Transverse colon (tissue), 3 donors: ENCODE measurements at regions not wholly inside any gene's neighbourhood (a gene's known extent, or its start where the extent isn't known, plus 50 kb on each side); places are given as distances from the start of the nearest gene placed in this dataset.

Source experiments
- CTCF ChIP-seq, 5 experiments: fragments of 200-600 bp in 3 of 5; fragments of 450-650 bp in 2 of 5; sonication (generic) in 3 of 5; IDR thresholded peaks; 1 replicate in 2 of 5; 2 replicates in 3 of 5; pipeline ENCODE4 v1.5.1; 2016 to 2017; ENCODE audit warnings: antibody characterized with exemption in 5 of 5, inconsistent platforms in 3 of 5, mild to moderate bottlenecking in 2 of 5, moderate library complexity in 1 of 5
- EP300 ChIP-seq: sonication (generic); formaldehyde crosslinking; IDR thresholded peaks from one replicate; pipeline ENCODE4 v1.6.1; 2017; ENCODE audit warnings: antibody characterized with exemption, low read depth
- POLR2A ChIP-seq: fragments of 450-650 bp; IDR thresholded peaks from one replicate; pipeline ENCODE4 v1.6.1; 2016; ENCODE audit warnings: antibody characterized with exemption, mild to moderate bottlenecking, moderate library complexity

GRCh38 chr5:17966640-17967402 is 332.6 kb downstream of the TAF11L14 start:
- no peak for TF ChIP-seq POLR2A
- no peak for TF ChIP-seq EP300
- no peak for TF ChIP-seq CTCF (IDR thresholded peaks at IDR 0.05)
